HG02763 (cell line): ENCODE measurements at regions not wholly inside any gene's neighbourhood (a gene's known extent, or its start where the extent isn't known, plus 50 kb on each side); places are given as distances from the start of the nearest gene placed in this dataset.
A peak's percentile ranks its signal among the peaks of the same experiment; 100 is the strongest.
"Not testable (repeated sequence)": the region's sequence is repeated elsewhere in the genome, so short reads cannot be mapped to it uniquely, and the experiment has no call there.

ENCODE experiments used
- ATAC-seq: cut with Tn5 transposase; IDR thresholded peaks from one replicate; pipeline ENCODE4 v1.9.1; 2021; ENCODE audit warnings: mild to moderate bottlenecking, moderate library complexity; ENCODE audit not compliant: unreplicated experiment

- not testable (repeated sequence) for ATAC-seq
Measured at GRCh38 chr15:81870062-81870745, 175.6 kb downstream of the MEX3B start.

GRCh38 chr15:81869161-81869954 is 176.5 kb downstream of the MEX3B start:
- no peak for ATAC-seq

GRCh38 chr15:81865850-81866537 is 179.8 kb downstream of the MEX3B start:
- peak; percentile 93 for ATAC-seq

- ATAC-seq: no peak
Measured at GRCh38 chr15:81863162-81863561, 182.7 kb downstream of the MEX3B start.

GRCh38 chr15:81859737-81860516 is 185.9 kb downstream of the MEX3B start:
- no peak for ATAC-seq

GRCh38 chr15:81858586-81858985 is 187.2 kb downstream of the MEX3B start:
- no peak for ATAC-seq

GRCh38 chr15:81858136-81858535 is 187.7 kb downstream of the MEX3B start:
- ATAC-seq: no peak

- ATAC-seq: no peak
Measured at GRCh38 chr15:81856634-81857026, 189.2 kb downstream of the MEX3B start.

GRCh38 chr15:81856001-81856633 is 189.7 kb downstream of the MEX3B start:
- ATAC-seq: no peak

- ATAC-seq: no peak
Measured at GRCh38 chr15:81853150-81853748, 192.6 kb downstream of the MEX3B start.

GRCh38 chr15:81852411-81853149 is 193.2 kb downstream of the MEX3B start:
- ATAC-seq: no peak

- no peak for ATAC-seq
Measured at GRCh38 chr15:81851757-81852156, 194.1 kb downstream of the MEX3B start.

GRCh38 chr15:81851325-81851724 is 194.5 kb downstream of the MEX3B start:
- ATAC-seq: no peak

GRCh38 chr15:81849289-81849688 is 196.5 kb downstream of the MEX3B start:
- no peak for ATAC-seq

- no peak for ATAC-seq
Measured at GRCh38 chr15:81848701-81849100, 197.1 kb downstream of the MEX3B start.

- ATAC-seq: no peak
Measured at GRCh38 chr15:81843757-81844407, 201.9 kb downstream of the MEX3B start.

GRCh38 chr15:81843226-81843625 is 202.6 kb downstream of the MEX3B start:
- no peak for ATAC-seq

- ATAC-seq: no peak
Measured at GRCh38 chr15:81839387-81839786, 206.4 kb downstream of the MEX3B start.

- ATAC-seq: no peak
Measured at GRCh38 chr15:81835731-81836130, 210.1 kb downstream of the MEX3B start.
